ENCODE measurements at regions not wholly inside any gene's neighbourhood (a gene's known extent, or its start where the extent isn't known, plus 50 kb on each side); places are given as distances from the start of the nearest gene placed in this dataset.

DNA sequence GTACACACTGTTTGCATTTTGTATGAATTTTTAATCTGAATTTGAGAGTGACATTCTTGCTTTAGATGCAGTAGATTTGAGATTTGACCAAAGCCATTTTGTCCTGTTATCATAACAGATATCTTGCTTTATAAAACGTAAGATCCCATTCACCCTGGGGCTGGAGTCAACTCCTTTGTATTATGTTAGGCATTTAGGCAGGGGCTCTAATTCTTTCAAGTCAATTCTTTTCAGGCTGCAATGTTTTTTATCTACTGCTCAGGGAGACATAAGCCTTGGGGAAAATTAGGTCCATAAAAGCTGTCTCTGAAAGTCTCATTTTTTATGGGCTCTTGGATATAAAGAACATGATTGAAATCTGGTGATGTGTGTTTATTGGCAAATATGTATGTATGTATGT is 53.0 kb upstream of the CADPS start:
- DNase-seq (ENCODE audit: low read depth, low spot score) (no peak), ATAC-seq (no peak)
- Histone ChIP-seq H3K4me2 (ENCODE audit: low read length) (no peak overlapping the region), H3K79me2 (ENCODE audit: insufficient read depth, low read length) (no peaks in the 10 kb centered on the region), H3K9ac (ENCODE audit: low read length) (no peak overlapping the region), H3K9me2 (ENCODE audit: insufficient read depth) (no peaks in the 10 kb centered on the region), H3K4me1 (ENCODE audit: control insufficient read depth in 1 of 2, insufficient read depth in 2 of 2, low read length in 2 of 2) (no peaks in the 10 kb centered on the region), H3K27me3 (ENCODE audit: insufficient read depth, low read length) (peaks cover 8% of the 10 kb centered on the region), H2AFZ (ENCODE audit: low read depth, low read length, poor library complexity, severe bottlenecking) (no peak overlapping the region), H3K9me3 (ENCODE audit: control insufficient read depth in 1 of 2, insufficient read depth in 1 of 2, low read depth in 1 of 2, low read length in 2 of 2) (no peaks in the 10 kb centered on the region), H3K36me3 (ENCODE audit: control insufficient read depth in 1 of 2, insufficient read depth in 2 of 2, low read length in 2 of 2) (no peaks in the 10 kb centered on the region), H4K20me1 (ENCODE audit: insufficient read depth) (no peaks in the 10 kb centered on the region), H3K4me3 (replicated peaks in 1 of 2; ENCODE audit: low read depth in 1 of 2, low read length in 2 of 2) (no peak overlapping the region), H3K27ac (ENCODE audit: low read depth, low read length) (no peak overlapping the region)
- CTCF ChIA-PET = no interaction called here
- BruUV-seq (replicated peaks) = no TSS peak
- RAD21 ChIA-PET (ENCODE audit: low non-redundant PET in 1 of 2, low total read pairs in 2 of 2, uncharacterized antibody in 2 of 2, unreplicated experiment in 2 of 2) = no interaction called here
- intact Hi-C loops (cut with micrococcal nuclease) = no loop called here
- POLR2A ChIA-PET = no interaction called here
- TF ChIP-seq EZH2phosphoT487 (IDR thresholded peaks at IDR 0.05; ENCODE audit: borderline replicate concordance) = no peak
- no peak for TF ChIP-seq ELF1 (IDR thresholded peaks at IDR 0.05; ENCODE audit: borderline replicate concordance, low read depth)
- no peak for TF ChIP-seq YY1 (IDR thresholded peaks at IDR 0.05; ENCODE audit: extremely low read depth, insufficient replicate concordance, low read depth, low read length)
- TF ChIP-seq, protein P1, sequence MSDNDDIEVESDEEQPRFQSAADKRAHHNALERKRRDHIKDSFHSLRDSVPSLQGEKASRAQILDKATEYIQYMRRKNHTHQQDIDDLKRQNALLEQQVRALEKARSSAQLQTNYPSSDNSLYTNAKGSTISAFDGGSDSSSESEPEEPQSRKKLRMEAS (IDR thresholded peaks at IDR 0.05) = no peak
- TF ChIP-seq CEBPB (IDR thresholded peaks at IDR 0.05; ENCODE audit: low read depth) = no peak
- no peak for TF ChIP-seq JUND (IDR thresholded peaks at IDR 0.05)
- no peak for TF ChIP-seq ZFX (IDR thresholded peaks at IDR 0.05)
- no peak for TF ChIP-seq RAD21 (IDR thresholded peaks at IDR 0.05; ENCODE audit: low read depth)
- TF ChIP-seq EGR1 (IDR thresholded peaks at IDR 0.05; ENCODE audit: low read depth) = no peak
- TF ChIP-seq, protein P2, sequence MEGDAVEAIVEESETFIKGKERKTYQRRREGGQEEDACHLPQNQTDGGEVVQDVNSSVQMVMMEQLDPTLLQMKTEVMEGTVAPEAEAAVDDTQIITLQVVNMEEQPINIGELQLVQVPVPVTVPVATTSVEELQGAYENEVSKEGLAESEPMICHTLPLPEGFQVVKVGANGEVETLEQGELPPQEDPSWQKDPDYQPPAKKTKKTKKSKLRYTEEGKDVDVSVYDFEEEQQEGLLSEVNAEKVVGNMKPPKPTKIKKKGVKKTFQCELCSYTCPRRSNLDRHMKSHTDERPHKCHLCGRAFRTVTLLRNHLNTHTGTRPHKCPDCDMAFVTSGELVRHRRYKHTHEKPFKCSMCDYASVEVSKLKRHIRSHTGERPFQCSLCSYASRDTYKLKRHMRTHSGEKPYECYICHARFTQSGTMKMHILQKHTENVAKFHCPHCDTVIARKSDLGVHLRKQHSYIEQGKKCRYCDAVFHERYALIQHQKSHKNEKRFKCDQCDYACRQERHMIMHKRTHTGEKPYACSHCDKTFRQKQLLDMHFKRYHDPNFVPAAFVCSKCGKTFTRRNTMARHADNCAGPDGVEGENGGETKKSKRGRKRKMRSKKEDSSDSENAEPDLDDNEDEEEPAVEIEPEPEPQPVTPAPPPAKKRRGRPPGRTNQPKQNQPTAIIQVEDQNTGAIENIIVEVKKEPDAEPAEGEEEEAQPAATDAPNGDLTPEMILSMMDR (IDR thresholded peaks at IDR 0.05 in 2 of 3, conservative IDR thresholded peaks at IDR 0.05 in 1 of 3; ENCODE audit: borderline replicate concordance in 1 of 3, insufficient read depth in 1 of 3, low read depth in 2 of 3, low read length in 2 of 3) = no peak
- no peak for TF ChIP-seq POLR2AphosphoS5 (IDR thresholded peaks at IDR 0.05; ENCODE audit: low read depth, low read length)
- no peak for TF ChIP-seq TCF7L2 (IDR thresholded peaks at IDR 0.05; ENCODE audit: borderline replicate concordance, extremely low read depth, insufficient read depth, insufficient read length)
